ENCODE measurements at regions not wholly inside any gene's neighbourhood (a gene's known extent, or its start where the extent isn't known, plus 50 kb on each side); places are given as distances from the start of the nearest gene placed in this dataset.

DNA sequence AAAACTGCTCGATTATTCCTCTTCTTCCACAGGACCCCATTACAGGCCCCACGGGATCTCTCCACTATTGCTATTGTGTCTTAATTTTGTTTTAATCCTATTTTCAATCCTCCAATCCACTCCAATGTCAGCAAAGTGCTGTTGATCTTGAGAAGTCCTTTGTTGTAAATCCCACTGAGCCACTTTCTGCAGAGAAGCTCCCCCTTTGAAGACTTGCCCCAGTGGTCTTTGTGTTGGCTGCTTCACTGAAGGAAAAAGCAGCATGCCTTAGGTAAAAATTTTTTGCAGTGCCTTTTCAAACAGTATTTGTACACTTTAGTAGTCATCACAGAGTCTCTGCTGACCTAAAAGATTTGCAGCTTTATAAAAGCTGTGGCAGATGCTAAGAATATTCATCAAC is 252.0 kb upstream of the SLC7A11 start:
- no peak for DNase-seq (ENCODE audit: low spot score)
- H3K27ac ChIP-seq (ENCODE audit: poor library complexity, severe bottlenecking), result no peak overlapping the region
- no peaks in the 10 kb centered on the region for H3K36me3 ChIP-seq (ENCODE audit: low read depth)
- no peaks in the 10 kb centered on the region for H3K27me3 ChIP-seq (ENCODE audit: insufficient read depth, poor library complexity, severe bottlenecking)
- no peaks in the 10 kb centered on the region for H3K9me3 ChIP-seq (ENCODE audit: severe bottlenecking)
- H3K4me3 ChIP-seq (ENCODE audit: severe bottlenecking), result no peak overlapping the region
- TF ChIP-seq, protein P1, sequence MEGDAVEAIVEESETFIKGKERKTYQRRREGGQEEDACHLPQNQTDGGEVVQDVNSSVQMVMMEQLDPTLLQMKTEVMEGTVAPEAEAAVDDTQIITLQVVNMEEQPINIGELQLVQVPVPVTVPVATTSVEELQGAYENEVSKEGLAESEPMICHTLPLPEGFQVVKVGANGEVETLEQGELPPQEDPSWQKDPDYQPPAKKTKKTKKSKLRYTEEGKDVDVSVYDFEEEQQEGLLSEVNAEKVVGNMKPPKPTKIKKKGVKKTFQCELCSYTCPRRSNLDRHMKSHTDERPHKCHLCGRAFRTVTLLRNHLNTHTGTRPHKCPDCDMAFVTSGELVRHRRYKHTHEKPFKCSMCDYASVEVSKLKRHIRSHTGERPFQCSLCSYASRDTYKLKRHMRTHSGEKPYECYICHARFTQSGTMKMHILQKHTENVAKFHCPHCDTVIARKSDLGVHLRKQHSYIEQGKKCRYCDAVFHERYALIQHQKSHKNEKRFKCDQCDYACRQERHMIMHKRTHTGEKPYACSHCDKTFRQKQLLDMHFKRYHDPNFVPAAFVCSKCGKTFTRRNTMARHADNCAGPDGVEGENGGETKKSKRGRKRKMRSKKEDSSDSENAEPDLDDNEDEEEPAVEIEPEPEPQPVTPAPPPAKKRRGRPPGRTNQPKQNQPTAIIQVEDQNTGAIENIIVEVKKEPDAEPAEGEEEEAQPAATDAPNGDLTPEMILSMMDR (IDR thresholded peaks at IDR 0.05; ENCODE audit: poor library complexity, severe bottlenecking), result no peak
- no peaks in the 10 kb centered on the region for H3K4me1 ChIP-seq (ENCODE audit: insufficient read depth, poor library complexity, severe bottlenecking)
- ATAC-seq (ENCODE audit: low read depth), result no peak

DNA sequence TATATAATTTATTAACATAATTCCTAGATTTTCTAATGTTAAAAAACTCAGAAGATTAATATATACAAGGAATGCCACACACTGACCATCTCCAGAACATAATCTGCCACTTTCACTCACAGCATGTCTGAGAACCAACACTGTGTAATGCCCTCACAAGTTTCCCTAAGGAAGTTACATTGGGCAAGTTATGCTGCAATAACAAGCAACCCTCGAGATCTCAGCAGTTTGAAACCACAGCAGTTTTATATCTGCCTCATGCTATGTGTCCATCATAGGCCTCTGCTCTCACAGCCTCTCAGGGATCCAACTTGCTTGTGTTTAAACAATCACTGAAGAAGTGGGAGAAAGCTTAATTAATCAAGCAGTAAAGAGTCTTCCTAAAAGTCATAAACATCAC is 250.0 kb upstream of the SLC7A11 start:
- no peak overlapping the region for H3K4me3 ChIP-seq (ENCODE audit: severe bottlenecking)
- H3K4me1 ChIP-seq (ENCODE audit: insufficient read depth, poor library complexity, severe bottlenecking), result peaks cover 7% of the 10 kb centered on the region
- DNase-seq (ENCODE audit: low spot score) (no peak), ATAC-seq (ENCODE audit: low read depth) (no peak)
- no peaks in the 10 kb centered on the region for H3K27me3 ChIP-seq (ENCODE audit: insufficient read depth, poor library complexity, severe bottlenecking)
- no peaks in the 10 kb centered on the region for H3K9me3 ChIP-seq (ENCODE audit: severe bottlenecking)
- TF ChIP-seq, protein P1 (IDR thresholded peaks at IDR 0.05; ENCODE audit: poor library complexity, severe bottlenecking), result no peak
- H3K36me3 ChIP-seq (ENCODE audit: low read depth), result no peaks in the 10 kb centered on the region
- H3K27ac ChIP-seq (ENCODE audit: poor library complexity, severe bottlenecking), result no peak overlapping the region

DNA sequence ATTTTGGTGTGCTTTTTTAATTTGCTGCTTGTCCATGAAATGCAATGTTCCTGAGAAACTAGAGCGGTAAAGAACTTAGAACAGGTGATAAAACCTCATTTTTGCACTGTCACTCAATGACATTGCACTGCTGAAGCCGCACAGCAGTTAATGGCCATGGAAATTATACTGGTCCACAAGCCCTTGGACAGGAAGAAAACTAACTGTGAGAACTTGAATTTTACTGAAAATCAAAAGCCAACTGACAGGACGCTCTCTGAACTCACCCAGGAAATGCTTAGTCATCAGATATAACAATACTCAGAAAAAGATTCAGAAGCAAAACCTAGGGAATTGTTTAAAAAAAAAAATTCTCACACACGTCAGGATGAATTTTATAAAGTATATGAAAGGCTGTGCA is 246.4 kb upstream of the SLC7A11 start:
- no peak for DNase-seq (ENCODE audit: low spot score)
- no peaks in the 10 kb centered on the region for H3K9me3 ChIP-seq (ENCODE audit: severe bottlenecking)
- TF ChIP-seq, protein P1 (IDR thresholded peaks at IDR 0.05; ENCODE audit: poor library complexity, severe bottlenecking), result no peak
- no peak overlapping the region for H3K27ac ChIP-seq (ENCODE audit: poor library complexity, severe bottlenecking)
- no peaks in the 10 kb centered on the region for H3K27me3 ChIP-seq (ENCODE audit: insufficient read depth, poor library complexity, severe bottlenecking)
- H3K4me1 ChIP-seq (ENCODE audit: insufficient read depth, poor library complexity, severe bottlenecking), result peaks cover 7% of the 10 kb centered on the region
- no peaks in the 10 kb centered on the region for H3K36me3 ChIP-seq (ENCODE audit: low read depth)
- H3K4me3 ChIP-seq (ENCODE audit: severe bottlenecking), result no peak overlapping the region
- ATAC-seq (ENCODE audit: low read depth), result no peak

DNA sequence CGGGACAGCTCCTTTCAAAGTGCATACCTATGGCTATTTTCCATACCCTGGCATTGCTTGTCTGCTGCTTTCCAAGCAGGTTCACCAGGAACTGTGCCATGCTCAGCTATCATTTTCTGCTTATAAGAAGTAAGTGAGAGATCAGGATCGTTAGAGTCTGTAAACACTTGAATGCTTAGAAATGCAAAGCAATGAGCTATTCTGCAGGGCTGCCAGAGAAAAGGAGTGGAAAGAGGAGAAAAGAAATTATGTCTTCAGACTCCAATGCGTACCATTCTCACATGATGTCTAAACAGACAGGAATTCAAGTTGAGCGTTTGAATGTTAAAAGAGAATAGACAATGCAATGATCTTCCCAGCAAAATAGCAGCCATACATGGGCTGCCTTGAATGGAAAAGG is 245.5 kb upstream of the SLC7A11 start:
- Histone ChIP-seq H3K27me3 (ENCODE audit: insufficient read depth, poor library complexity, severe bottlenecking) (no peaks in the 10 kb centered on the region), H3K4me1 (ENCODE audit: insufficient read depth, poor library complexity, severe bottlenecking) (peaks cover 7% of the 10 kb centered on the region), H3K36me3 (ENCODE audit: low read depth) (no peaks in the 10 kb centered on the region), H3K4me3 (ENCODE audit: severe bottlenecking) (no peak overlapping the region), H3K27ac (ENCODE audit: poor library complexity, severe bottlenecking) (no peak overlapping the region), H3K9me3 (ENCODE audit: severe bottlenecking) (no peaks in the 10 kb centered on the region)
- DNase-seq (ENCODE audit: low spot score), result no peak
- TF ChIP-seq, protein P1 (IDR thresholded peaks at IDR 0.05; ENCODE audit: poor library complexity, severe bottlenecking), result no peak
- no peak for ATAC-seq (ENCODE audit: low read depth)

DNA sequence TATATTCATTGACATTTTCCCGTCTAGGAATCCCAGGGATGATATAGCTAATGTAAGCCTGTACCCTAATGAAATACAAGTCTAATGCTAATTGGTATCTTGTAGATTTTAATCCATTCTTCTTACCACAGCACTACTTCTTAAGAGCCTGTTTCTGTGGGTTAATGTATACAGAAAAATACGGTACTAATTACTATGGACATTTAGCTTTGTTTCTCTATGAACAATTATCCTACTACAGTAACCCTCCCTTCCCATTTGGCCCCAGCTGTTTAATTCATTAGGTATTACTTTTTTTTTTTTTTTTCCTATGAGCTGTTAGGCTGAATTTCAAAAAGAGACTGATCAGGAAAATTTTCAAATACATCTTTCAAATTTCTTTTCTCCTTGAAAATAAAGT is 245.1 kb upstream of the SLC7A11 start:
- no peaks in the 10 kb centered on the region for H3K27me3 ChIP-seq (ENCODE audit: insufficient read depth, poor library complexity, severe bottlenecking)
- TF ChIP-seq, protein P1 (IDR thresholded peaks at IDR 0.05; ENCODE audit: poor library complexity, severe bottlenecking), result no peak
- ATAC-seq (ENCODE audit: low read depth), result no peak
- H3K36me3 ChIP-seq (ENCODE audit: low read depth), result no peaks in the 10 kb centered on the region
- H3K4me3 ChIP-seq (ENCODE audit: severe bottlenecking), result no peak overlapping the region
- H3K27ac ChIP-seq (ENCODE audit: poor library complexity, severe bottlenecking), result no peak overlapping the region
- H3K9me3 ChIP-seq (ENCODE audit: severe bottlenecking), result no peaks in the 10 kb centered on the region
- peaks cover 7% of the 10 kb centered on the region for H3K4me1 ChIP-seq (ENCODE audit: insufficient read depth, poor library complexity, severe bottlenecking)
- no peak for DNase-seq (ENCODE audit: low spot score)
